ENCODE measurements at regions not wholly inside any gene's neighbourhood (a gene's known extent, or its start where the extent isn't known, plus 50 kb on each side); places are given as distances from the start of the nearest gene placed in this dataset.

DNA sequence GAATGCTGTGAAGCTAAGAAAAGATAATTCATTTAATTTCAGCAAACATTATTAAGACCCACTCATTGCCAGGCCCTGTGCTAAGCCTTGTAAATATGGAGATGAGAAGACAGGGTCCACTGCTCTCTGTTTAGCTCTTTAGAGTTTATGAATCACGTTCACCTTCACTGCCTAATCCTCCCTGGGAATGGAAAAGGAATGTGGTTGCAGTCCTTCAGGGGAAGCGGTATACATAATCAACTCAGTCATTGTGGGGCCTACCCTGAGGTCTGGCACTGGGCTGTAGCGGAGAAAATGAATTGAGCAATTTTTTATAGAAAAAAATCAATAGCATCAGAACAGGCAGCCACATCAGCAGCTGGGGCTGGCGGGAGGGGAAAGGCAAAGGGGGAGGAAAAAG is 412.1 kb upstream of the NFIA start:
- no peak overlapping the region for H2BK120ac ChIP-seq (replicated peaks; ENCODE audit: low read depth, low read length)
- no peak overlapping the region for H2BK5ac ChIP-seq (ENCODE audit: low read depth, low read length)
- no peak overlapping the region for H3K9ac ChIP-seq (replicated peaks in 1 of 4; ENCODE audit: extremely low read depth in 1 of 4, low read depth in 3 of 4, low read length in 3 of 4)
- no peaks in the 10 kb centered on the region for H3K23me2 ChIP-seq (ENCODE audit: low read depth, low read length)
- H3K23ac ChIP-seq (ENCODE audit: insufficient read length): no peak overlapping the region
- no peak overlapping the region for H3K4ac ChIP-seq (replicated peaks; ENCODE audit: insufficient read length, low read depth, low read length)
- no peak overlapping the region for H3K4me2 ChIP-seq (ENCODE audit: insufficient read depth in 1 of 2, low read depth in 2 of 2, low read length in 2 of 2)
- 90% methylated on average over 4 of the region's 4 CpGs; no CpG with 5 or more reads in 1 of the 2 experiments for WGBS, 2 experiments (ENCODE audit: extremely low coverage in 1 of 2, insufficient coverage in 1 of 2, insufficient read length in 1 of 2, insufficient replicate concordance in 2 of 2, low coverage in 1 of 2, low lambda C conversion rate in 2 of 2, missing lambda C conversion rate in 1 of 2)
- no peaks in the 10 kb centered on the region for H4K20me1 ChIP-seq (replicated peaks in 1 of 2; ENCODE audit: control insufficient read depth in 1 of 2, insufficient read depth in 2 of 2, low read length in 2 of 2)
- H3K27ac ChIP-seq (ENCODE audit: low read depth, low read length): no peak overlapping the region
- H3K56ac ChIP-seq (replicated peaks; ENCODE audit: insufficient read length, low read depth, low read length): no peak overlapping the region
- H4K5ac ChIP-seq (ENCODE audit: insufficient read length, low read depth, low read length): no peak overlapping the region
- H3K79me1 ChIP-seq (ENCODE audit: low read depth, low read length): no peaks in the 10 kb centered on the region
- no peak overlapping the region for H4K91ac ChIP-seq (replicated peaks; ENCODE audit: insufficient read length, low read length)
- H2BK15ac ChIP-seq (ENCODE audit: low read length): no peak overlapping the region
- no peaks in the 10 kb centered on the region for H3K9me3 ChIP-seq (ENCODE audit: insufficient read depth in 2 of 2, low read depth in 1 of 2, low read length in 1 of 2)
- H3K4me1 ChIP-seq (replicated peaks in 1 of 4; ENCODE audit: control insufficient read depth in 3 of 4, insufficient read depth in 4 of 4, low read length in 3 of 4): no peaks in the 10 kb centered on the region
- no peak overlapping the region for H2AK5ac ChIP-seq (ENCODE audit: low read depth, low read length)
- H2AFZ ChIP-seq (ENCODE audit: low read length): no peak overlapping the region
- no peak overlapping the region for H3K4me3 ChIP-seq (ENCODE audit: extremely low read depth in 1 of 4, insufficient read depth in 2 of 4, low read depth in 3 of 4, low read length in 4 of 4)
- H3K18ac ChIP-seq (ENCODE audit: extremely low read depth, low read length): no peak overlapping the region
- H3K14ac ChIP-seq (ENCODE audit: insufficient read length): no peak overlapping the region
- no peak overlapping the region for H2BK12ac ChIP-seq (ENCODE audit: low read depth, low read length)
- no peak for DNase-seq (ENCODE audit: low read depth in 1 of 2, low spot score in 2 of 2)
- ChIA-PET POLR2A (ENCODE audit: partially characterized antibody) (no interaction called here), CTCF (ENCODE audit: partially characterized antibody) (interaction anchor here (0.7 kb wide), 1 partner anchor 10 kb away, joined by 3 read pairs; no protein-coding TSS in a partner anchor)
- H4K8ac ChIP-seq (ENCODE audit: extremely low read depth, insufficient read depth, low read length): no peak overlapping the region
- no peak for FAIRE-seq
- H3K36me3 ChIP-seq (ENCODE audit: control insufficient read depth in 2 of 4, insufficient read depth in 4 of 4, low read length in 3 of 4): no peaks in the 10 kb centered on the region
- H2BK20ac ChIP-seq (ENCODE audit: low read length): no peak overlapping the region
- no peaks in the 10 kb centered on the region for H3K79me2 ChIP-seq (ENCODE audit: control insufficient read depth in 1 of 2, insufficient read depth in 2 of 2, low read length in 2 of 2)
- no peaks in the 10 kb centered on the region for H3K27me3 ChIP-seq (replicated peaks in 1 of 4; ENCODE audit: control insufficient read depth in 3 of 4, extremely low read depth in 1 of 4, insufficient read depth in 3 of 4, low read length in 3 of 4)
- TF ChIP-seq RNF2 (IDR thresholded peaks at IDR 0.05; ENCODE audit: borderline replicate concordance, low read depth, low read length, missing control alignments, poor library complexity, severe bottlenecking) (no peak), RFX5 (IDR thresholded peaks at IDR 0.05; ENCODE audit: borderline replicate concordance, low read depth, low read length) (no peak), CTBP2 (IDR thresholded peaks at IDR 0.05; ENCODE audit: borderline replicate concordance, insufficient read depth, insufficient read length, low read length) (no peak), PHF8 (conservative IDR thresholded peaks at IDR 0.05; ENCODE audit: low read depth, low read length) (no peak), NRF1 (IDR thresholded peaks at IDR 0.05; ENCODE audit: low read depth, low read length) (no peak), RBBP5 (IDR thresholded peaks at IDR 0.05; ENCODE audit: borderline replicate concordance, low read depth, low read length) (no peak), YY1 (IDR thresholded peaks at IDR 0.05; ENCODE audit: low read depth, low read length) (no peak), EZH2 (IDR thresholded peaks at IDR 0.05; ENCODE audit: low read depth, low read length, severe bottlenecking) (no peak), TEAD4 (IDR thresholded peaks at IDR 0.05; ENCODE audit: low read depth, low read length) (no peak), SP4 (IDR thresholded peaks at IDR 0.05; ENCODE audit: low read length) (no peak), NANOG (IDR thresholded peaks at IDR 0.05; ENCODE audit: insufficient read depth, low read depth, low read length, poor library complexity, severe bottlenecking) (no peak), BCL11A (IDR thresholded peaks at IDR 0.05; ENCODE audit: low read depth in 2 of 2, low read length in 2 of 2) (no peak), KDM5A (IDR thresholded peaks at IDR 0.05; ENCODE audit: low read length) (no peak)
